HepG2 (cell line): ENCODE measurements at regions not wholly inside any gene's neighbourhood (a gene's known extent, or its start where the extent isn't known, plus 50 kb on each side); places are given as distances from the start of the nearest gene placed in this dataset.

Source experiments
- ATAC-seq: fragments of 200-7000 bp; cut with Tn5 transposase; 3 replicates; pipeline ENCODE4 v1.9.1; 2020; ENCODE audit warnings: mild to moderate bottlenecking, moderate library complexity
- BruUV-seq: library from RNA; stranded (reverse); fragments of 400-500 nt; replicated peaks from 2 replicates; lab custom pipeline; 2021; lab: Mats Ljungman, UMichigan
- CTCF ChIA-PET: fragments of 300-600 bp; formaldehyde crosslinking; extraction: SDS; loops from one replicate; lab custom pipeline; 2021; ENCODE audit warnings: low total read pairs, inconsistent platforms, low intra/inter-chr PET ratio; lab: Yijun Ruan, JAX
- POLR2A ChIA-PET: fragments of 350-600 bp; sonication (Branson Sonifier 250); formaldehyde crosslinking; loops from one replicate; lab custom pipeline; 2020; ENCODE audit warnings: antibody characterized with exemption, inconsistent platforms; lab: Yijun Ruan, JAX
- DNase-seq: peaks from one replicate; pipeline ENCODE4 v3.0.0-alpha.2; 2015; ENCODE audit warnings: low spot score
- FAIRE-seq: peaks from 3 replicates; lab custom pipeline; 2011; peaks lifted over from hg19 to GRCh38; lab: Jason Lieb, UNC
- H2AFZ ChIP-seq: one replicate; pipeline ENCODE4 v1.6.1; 2011; ENCODE audit warnings: low read length, inconsistent platforms
- H3K27ac ChIP-seq: fragments of 300-600 bp; 3 replicates; pipeline ENCODE4 v1.8.0; 2011; ENCODE audit warnings: mixed run types, mild to moderate bottlenecking, mixed read lengths, low read length, inconsistent platforms; ENCODE audit not compliant: insufficient read depth; ENCODE audit errors: extremely low read length
- H3K27me3 ChIP-seq, 2 experiments: fragments of 200-600 bp in 1 of 2; 2 replicates in 1 of 2; 3 replicates in 1 of 2; pipeline versions ENCODE4 v1.6.0 to v1.8.0; 2011; ENCODE audit warnings: low read length in 2 of 2, mild to moderate bottlenecking in 2 of 2, moderate library complexity in 2 of 2, inconsistent platforms in 1 of 2; ENCODE audit not compliant: insufficient read depth in 2 of 2, control insufficient read depth in 1 of 2
- H3K36me3 ChIP-seq, 2 experiments: fragments of 200-600 bp in 1 of 2; replicated peaks in 1 of 2; 2 replicates in 1 of 2; 3 replicates in 1 of 2; pipeline versions ENCODE4 v1.5.1 to v1.8.0; 2011; ENCODE audit warnings: low read length in 2 of 2, inconsistent platforms in 1 of 2; ENCODE audit not compliant: insufficient read depth in 2 of 2, control insufficient read depth in 1 of 2
- H3K4me1 ChIP-seq: 2 replicates; pipeline ENCODE4 v1.5.1; 2012; ENCODE audit warnings: low read length, inconsistent platforms; ENCODE audit not compliant: insufficient read depth
- H3K4me2 ChIP-seq: 2 replicates; pipeline ENCODE4 v1.6.0; 2011; ENCODE audit warnings: low read depth, low read length, inconsistent platforms
- H3K4me3 ChIP-seq, 3 experiments: fragments of 200-600 bp in 1 of 3; sonication (generic), shearing (Covaris generic) in 1 of 3; replicated peaks in 1 of 3; 2 replicates each; pipeline ENCODE4 v1.5.1; 2011 to 2016; ENCODE audit warnings: low read length in 3 of 3, inconsistent platforms in 2 of 3, low read depth in 2 of 3, mild to moderate bottlenecking in 2 of 3, control low read depth in 1 of 3, mixed read lengths in 1 of 3; ENCODE audit not compliant: insufficient read depth in 1 of 3
- H3K79me2 ChIP-seq: one replicate; pipeline ENCODE4 v1.6.1; 2011; ENCODE audit warnings: low read length, inconsistent platforms; ENCODE audit not compliant: insufficient read depth
- H3K9ac ChIP-seq: 2 replicates; pipeline ENCODE4 v1.6.0; 2011; ENCODE audit warnings: mild to moderate bottlenecking, low read depth, low read length, inconsistent platforms; ENCODE audit not compliant: insufficient read depth
- H3K9me3 ChIP-seq: 2 replicates; pipeline ENCODE4 v1.5.1; 2012; ENCODE audit warnings: mild to moderate bottlenecking, low read length
- H4K20me1 ChIP-seq: 2 replicates; pipeline ENCODE4 v1.6.0; 2011; ENCODE audit warnings: inconsistent platforms, mild to moderate bottlenecking, low read length, moderate library complexity; ENCODE audit not compliant: insufficient read depth
- AGO2 ChIP-seq: fragments of 200-400 bp; formaldehyde crosslinking; optimal IDR thresholded peaks from 2 replicates; pipeline ENCODE3; 2017; ENCODE audit warnings: mild to moderate bottlenecking, low read depth, low read length, moderate library complexity
- ASH2L ChIP-seq: fragments of 300-600, 200-600 bp; sonication (generic); IDR thresholded peaks from 2 replicates; pipeline ENCODE4 v1.7.0; 2017; ENCODE audit warnings: low read depth, mild to moderate bottlenecking, moderate library complexity, mixed read lengths, low read length; ENCODE audit not compliant: insufficient read length
- ATM ChIP-seq: fragments of 450-650 bp; IDR thresholded peaks from 2 replicates; pipeline ENCODE4 v1.7.1; 2017; ENCODE audit warnings: mild to moderate bottlenecking, borderline replicate concordance
- ATRX ChIP-seq: sonication (generic); formaldehyde crosslinking; IDR thresholded peaks from 2 replicates; pipeline ENCODE4 v1.4.0; 2020; ENCODE audit warnings: missing genetic modification reagents, borderline replicate concordance
- CBX5 ChIP-seq: sonication (generic); formaldehyde crosslinking; IDR thresholded peaks from 2 replicates; pipeline ENCODE4 v1.4.0; 2020; ENCODE audit warnings: missing genetic modification reagents, borderline replicate concordance
- GPN1 ChIP-seq: sonication (generic); formaldehyde crosslinking; IDR thresholded peaks from 2 replicates; pipeline ENCODE4 v1.5.1; 2020; ENCODE audit warnings: missing genetic modification reagents, borderline replicate concordance
- GTF2F1 ChIP-seq: fragments of 150-350 bp; IDR thresholded peaks from 2 replicates; pipeline ENCODE4 v1.6.1; 2014; ENCODE audit warnings: low read length
- RARG ChIP-seq: sonication (generic); formaldehyde crosslinking; IDR thresholded peaks from 2 replicates; pipeline ENCODE4 v1.4.0; 2020; ENCODE audit warnings: low read depth, mild to moderate bottlenecking, missing genetic modification reagents
- THAP11 ChIP-seq: IDR thresholded peaks from 2 replicates; pipeline ENCODE4 v1.6.1; 2016; ENCODE audit warnings: missing biosample characterization, missing genetic modification reagents
- ZNF333 ChIP-seq: sonication (generic); formaldehyde crosslinking; IDR thresholded peaks from 2 replicates; pipeline ENCODE4 v1.4.0; 2020; ENCODE audit warnings: mild to moderate bottlenecking, missing genetic modification reagents, borderline replicate concordance
- ZNF451 ChIP-seq: sonication (generic); formaldehyde crosslinking; IDR thresholded peaks from 2 replicates; pipeline ENCODE4 v1.5.0; 2020; ENCODE audit warnings: mild to moderate bottlenecking, missing genetic modification reagents
- ZNF556 ChIP-seq: sonication (generic); formaldehyde crosslinking; IDR thresholded peaks from 2 replicates; pipeline ENCODE4 v1.4.0; 2020; ENCODE audit warnings: mild to moderate bottlenecking, missing genetic modification reagents, borderline replicate concordance
- ZNF709 ChIP-seq: sonication (generic); formaldehyde crosslinking; IDR thresholded peaks from 2 replicates; pipeline ENCODE4 v1.5.0; 2020; ENCODE audit warnings: mild to moderate bottlenecking, missing genetic modification reagents
- WGBS: methylation state at CpG from one replicate; pipeline ENCODE4 v1.1.6; 2017; ENCODE audit warnings: low lambda C conversion rate; 5-methylcytosine and 5-hydroxymethylcytosine counted together
- in situ Hi-C: cut with HindIII; loops from 2 replicates; pipeline ENCODE4 v1.10.0; 2017; ENCODE audit warnings: low pct_unique_long_range_greater_than_20kb; ENCODE audit not compliant: extremely low pct_ligation_motif_present
- intact Hi-C: fragments of 100-400 bp; cut with micrococcal nuclease; formaldehyde crosslinking; loops from one replicate; pipeline ENCODE4 v1.10.0; 2022; ENCODE audit not compliant: unreplicated experiment
- TF ChIP-seq, protein P1 (sequence below): sonication (generic); formaldehyde crosslinking; IDR thresholded peaks from 2 replicates; pipeline ENCODE4 v1.4.0; 2020; ENCODE audit warnings: missing genetic modification reagents
- TF ChIP-seq, protein P2 (sequence below): sonication (generic); formaldehyde crosslinking; IDR thresholded peaks from 2 replicates; pipeline ENCODE4 v1.4.0; 2020; ENCODE audit warnings: missing genetic modification reagents
- TF ChIP-seq, protein P3 (sequence below): IDR thresholded peaks from 2 replicates; pipeline ENCODE4 v1.6.1; 2016; ENCODE audit warnings: low read depth, borderline replicate concordance

DNA sequence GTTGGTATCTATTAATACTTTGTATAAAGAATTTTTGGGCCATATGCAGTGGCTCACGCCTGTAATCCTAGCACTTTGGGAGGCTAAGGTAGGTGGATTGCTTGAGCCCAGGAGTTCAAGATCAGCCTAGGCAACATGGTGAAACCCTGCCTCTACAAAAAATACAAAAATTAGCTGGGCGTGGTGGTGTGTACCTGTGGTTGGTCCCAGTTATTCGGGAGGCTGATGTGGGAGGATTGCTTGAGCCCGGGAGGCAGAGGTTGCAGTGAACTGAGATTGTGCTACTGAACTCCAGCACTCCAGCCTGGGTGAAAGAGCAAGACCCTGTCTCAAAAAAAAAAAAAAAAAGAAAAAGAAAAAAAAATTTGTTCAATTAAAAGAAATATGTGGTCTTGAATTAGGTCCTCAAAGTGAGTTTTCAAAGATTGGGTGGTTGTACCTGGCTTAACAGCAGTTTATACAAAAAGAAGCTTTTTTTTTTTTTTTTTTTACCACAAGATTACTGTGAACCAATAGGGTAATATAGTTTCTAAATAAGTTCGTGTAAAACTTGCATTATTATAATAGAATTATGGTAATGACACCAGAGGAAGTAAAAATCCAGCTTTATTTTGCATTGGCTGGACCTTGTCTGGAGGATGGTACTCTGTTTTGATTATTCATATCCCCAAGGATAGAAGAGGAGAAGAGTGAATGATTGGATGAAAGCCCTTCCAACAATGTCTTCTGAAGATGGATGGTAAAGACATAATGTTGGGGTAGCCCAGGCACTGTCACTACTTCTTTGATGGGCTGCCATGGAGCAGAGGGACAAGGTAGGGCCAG lies 210.3 kb downstream of the MYCN start:
- no peak for FAIRE-seq
- H3K9me3 ChIP-seq = no peaks in the 10 kb centered on the region
- no peaks in the 10 kb centered on the region for H4K20me1 ChIP-seq
- ChIA-PET CTCF (no interaction called here), POLR2A (no interaction called here)
- no peak overlapping the region for H3K4me3 ChIP-seq
- ATAC-seq = no peak
- no peak overlapping the region for H3K9ac ChIP-seq
- no peaks in the 10 kb centered on the region for H3K36me3 ChIP-seq
- H3K4me2 ChIP-seq = no peak overlapping the region
- BruUV-seq = no TSS peak
- in situ Hi-C loops = no loop called here
- no peaks in the 10 kb centered on the region for H3K79me2 ChIP-seq
- H3K27ac ChIP-seq = no peak overlapping the region
- H3K27me3 ChIP-seq = no peaks in the 10 kb centered on the region
- H3K4me1 ChIP-seq = no peaks in the 10 kb centered on the region
- 37% methylated on average over 5 of the region's 5 CpGs for WGBS
- TF ChIP-seq ATRX (CRISPR knock-in tag) (no peak), ZNF451 (CRISPR knock-in tag) (no peak), GTF2F1 (no peak), ZNF556 (CRISPR knock-in tag) (no peak), ZNF333 (CRISPR knock-in tag) (no peak), ATM (no peak), ZNF709 (CRISPR knock-in tag) (no peak), AGO2 (no peak), RARG (CRISPR knock-in tag) (no peak), THAP11 (CRISPR knock-in tag) (no peak), CBX5 (CRISPR knock-in tag) (no peak), GPN1 (no peak), ASH2L (no peak)
- TF ChIP-seq, protein P1, sequence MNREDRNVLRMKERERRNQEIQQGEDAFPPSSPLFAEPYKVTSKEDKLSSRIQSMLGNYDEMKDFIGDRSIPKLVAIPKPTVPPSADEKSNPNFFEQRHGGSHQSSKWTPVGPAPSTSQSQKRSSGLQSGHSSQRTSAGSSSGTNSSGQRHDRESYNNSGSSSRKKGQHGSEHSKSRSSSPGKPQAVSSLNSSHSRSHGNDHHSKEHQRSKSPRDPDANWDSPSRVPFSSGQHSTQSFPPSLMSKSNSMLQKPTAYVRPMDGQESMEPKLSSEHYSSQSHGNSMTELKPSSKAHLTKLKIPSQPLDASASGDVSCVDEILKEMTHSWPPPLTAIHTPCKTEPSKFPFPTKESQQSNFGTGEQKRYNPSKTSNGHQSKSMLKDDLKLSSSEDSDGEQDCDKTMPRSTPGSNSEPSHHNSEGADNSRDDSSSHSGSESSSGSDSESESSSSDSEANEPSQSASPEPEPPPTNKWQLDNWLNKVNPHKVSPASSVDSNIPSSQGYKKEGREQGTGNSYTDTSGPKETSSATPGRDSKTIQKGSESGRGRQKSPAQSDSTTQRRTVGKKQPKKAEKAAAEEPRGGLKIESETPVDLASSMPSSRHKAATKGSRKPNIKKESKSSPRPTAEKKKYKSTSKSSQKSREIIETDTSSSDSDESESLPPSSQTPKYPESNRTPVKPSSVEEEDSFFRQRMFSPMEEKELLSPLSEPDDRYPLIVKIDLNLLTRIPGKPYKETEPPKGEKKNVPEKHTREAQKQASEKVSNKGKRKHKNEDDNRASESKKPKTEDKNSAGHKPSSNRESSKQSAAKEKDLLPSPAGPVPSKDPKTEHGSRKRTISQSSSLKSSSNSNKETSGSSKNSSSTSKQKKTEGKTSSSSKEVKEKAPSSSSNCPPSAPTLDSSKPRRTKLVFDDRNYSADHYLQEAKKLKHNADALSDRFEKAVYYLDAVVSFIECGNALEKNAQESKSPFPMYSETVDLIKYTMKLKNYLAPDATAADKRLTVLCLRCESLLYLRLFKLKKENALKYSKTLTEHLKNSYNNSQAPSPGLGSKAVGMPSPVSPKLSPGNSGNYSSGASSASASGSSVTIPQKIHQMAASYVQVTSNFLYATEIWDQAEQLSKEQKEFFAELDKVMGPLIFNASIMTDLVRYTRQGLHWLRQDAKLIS = no peak
- TF ChIP-seq, protein P2, sequence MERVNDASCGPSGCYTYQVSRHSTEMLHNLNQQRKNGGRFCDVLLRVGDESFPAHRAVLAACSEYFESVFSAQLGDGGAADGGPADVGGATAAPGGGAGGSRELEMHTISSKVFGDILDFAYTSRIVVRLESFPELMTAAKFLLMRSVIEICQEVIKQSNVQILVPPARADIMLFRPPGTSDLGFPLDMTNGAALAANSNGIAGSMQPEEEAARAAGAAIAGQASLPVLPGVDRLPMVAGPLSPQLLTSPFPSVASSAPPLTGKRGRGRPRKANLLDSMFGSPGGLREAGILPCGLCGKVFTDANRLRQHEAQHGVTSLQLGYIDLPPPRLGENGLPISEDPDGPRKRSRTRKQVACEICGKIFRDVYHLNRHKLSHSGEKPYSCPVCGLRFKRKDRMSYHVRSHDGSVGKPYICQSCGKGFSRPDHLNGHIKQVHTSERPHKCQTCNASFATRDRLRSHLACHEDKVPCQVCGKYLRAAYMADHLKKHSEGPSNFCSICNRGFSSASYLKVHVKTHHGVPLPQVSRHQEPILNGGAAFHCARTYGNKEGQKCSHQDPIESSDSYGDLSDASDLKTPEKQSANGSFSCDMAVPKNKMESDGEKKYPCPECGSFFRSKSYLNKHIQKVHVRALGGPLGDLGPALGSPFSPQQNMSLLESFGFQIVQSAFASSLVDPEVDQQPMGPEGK = no peak
- TF ChIP-seq, protein P3, sequence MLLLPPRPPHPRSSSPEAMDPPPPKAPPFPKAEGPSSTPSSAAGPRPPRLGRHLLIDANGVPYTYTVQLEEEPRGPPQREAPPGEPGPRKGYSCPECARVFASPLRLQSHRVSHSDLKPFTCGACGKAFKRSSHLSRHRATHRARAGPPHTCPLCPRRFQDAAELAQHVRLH (CRISPR knock-in tag) = no peak
- TF ChIP-seq, all 625 proteins: peak for 0
- H2AFZ ChIP-seq = no peak overlapping the region
- intact Hi-C loops = no loop called here
- no peak for DNase-seq
